ENCODE measurements at regions not wholly inside any gene's neighbourhood (a gene's known extent, or its start where the extent isn't known, plus 50 kb on each side); places are given as distances from the start of the nearest gene placed in this dataset.

- ATAC-seq (ENCODE audit: low FRiP score), result no peak
- no peak for TF ChIP-seq CTCF (IDR thresholded peaks at IDR 0.05)
- no peak for DNase-seq (ENCODE audit: low spot score)
Observed at GRCh38 chr4:53810643-53811042, 219.4 kb upstream of the LNX1 start.

GRCh38 chr4:53809816-53810215 is 218.5 kb upstream of the LNX1 start:
- DNase-seq (ENCODE audit: low spot score), result no peak
- no peak for ATAC-seq (ENCODE audit: low FRiP score)
- no peak for TF ChIP-seq CTCF (IDR thresholded peaks at IDR 0.05)

GRCh38 chr4:53805291-53805690 is 214.0 kb upstream of the LNX1 start:
- ATAC-seq (ENCODE audit: low FRiP score) (no peak), DNase-seq (ENCODE audit: low spot score) (no peak)
- no peak for TF ChIP-seq CTCF (IDR thresholded peaks at IDR 0.05)

GRCh38 chr4:53804719-53805118 is 213.4 kb upstream of the LNX1 start:
- ATAC-seq (ENCODE audit: low FRiP score) (no peak), DNase-seq (ENCODE audit: low spot score) (no peak)
- no peak for TF ChIP-seq CTCF (IDR thresholded peaks at IDR 0.05)

- ATAC-seq (ENCODE audit: low FRiP score) (no peak), DNase-seq (ENCODE audit: low spot score) (no peak)
- TF ChIP-seq CTCF (IDR thresholded peaks at IDR 0.05), result no peak
Observed at GRCh38 chr4:53802500-53802899, 211.2 kb upstream of the LNX1 start.

GRCh38 chr4:53801373-53801772 is 210.1 kb upstream of the LNX1 start:
- ATAC-seq (ENCODE audit: low FRiP score), result no peak

GRCh38 chr4:53800741-53801140 is 209.5 kb upstream of the LNX1 start:
- ATAC-seq (ENCODE audit: low FRiP score) (no peak), DNase-seq (ENCODE audit: low spot score) (no peak)
- TF ChIP-seq CTCF (IDR thresholded peaks at IDR 0.05), result no peak

More at GRCh38 chr4:53801373-53801772, 210.1 kb upstream of the LNX1 start:
- no peak for TF ChIP-seq CTCF (IDR thresholded peaks at IDR 0.05)
- DNase-seq (ENCODE audit: low spot score), result no peak

All from omental fat pad (tissue), 3 donors.